HG03025 (cell line): ENCODE measurements at regions not wholly inside any gene's neighbourhood (a gene's known extent, or its start where the extent isn't known, plus 50 kb on each side); places are given as distances from the start of the nearest gene placed in this dataset.
"Not testable (repeated sequence)": the region's sequence is repeated elsewhere in the genome, so short reads cannot be mapped to it uniquely, and the experiment has no call there.

Experiments
- ATAC-seq: cut with Tn5 transposase; IDR thresholded peaks from one replicate; pipeline ENCODE4 v1.9.1; 2021; ENCODE audit warnings: mild to moderate bottlenecking, moderate library complexity; ENCODE audit not compliant: unreplicated experiment, low FRiP score

DNA sequence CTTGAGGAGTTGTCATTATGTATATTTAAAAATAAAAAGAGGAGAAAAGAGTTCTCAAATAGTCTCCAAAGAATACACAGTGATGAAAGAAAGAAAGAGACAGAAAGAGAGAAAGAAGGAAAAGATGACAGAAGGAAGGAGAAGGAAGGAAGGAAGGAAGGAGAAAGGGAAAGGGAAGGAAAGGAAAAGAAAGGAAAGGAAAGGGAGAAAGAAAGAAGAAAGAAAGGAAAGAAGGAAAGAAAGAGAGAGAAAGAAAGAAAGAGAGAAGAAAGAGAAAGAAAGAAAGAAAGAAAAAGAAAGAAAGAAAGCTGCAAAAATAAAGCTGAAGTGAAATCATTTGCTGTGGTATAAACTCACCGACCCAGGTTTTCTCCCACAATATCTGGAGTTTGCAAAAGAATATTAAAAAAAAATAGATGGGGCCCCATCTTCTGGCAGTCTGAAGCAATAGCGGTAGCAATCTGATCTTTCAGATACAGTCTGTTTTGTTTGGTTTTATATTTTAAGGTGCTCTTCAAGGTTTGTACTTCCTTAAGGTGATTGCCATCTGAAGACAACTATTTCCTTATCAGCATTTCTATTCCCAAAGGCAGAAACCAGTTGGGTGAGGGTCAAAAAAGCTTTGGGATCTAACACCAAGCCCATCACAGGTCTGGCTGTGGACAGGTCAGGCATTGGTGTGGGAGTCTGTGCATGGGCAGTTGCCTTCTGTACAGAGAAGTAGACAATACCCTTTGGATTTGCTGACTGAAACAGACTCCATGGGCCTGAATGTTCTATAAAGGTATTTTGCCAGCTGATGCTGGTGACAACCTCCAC lies 160.4 kb downstream of the CPEB2 start:
- ATAC-seq, result no peak

DNA sequence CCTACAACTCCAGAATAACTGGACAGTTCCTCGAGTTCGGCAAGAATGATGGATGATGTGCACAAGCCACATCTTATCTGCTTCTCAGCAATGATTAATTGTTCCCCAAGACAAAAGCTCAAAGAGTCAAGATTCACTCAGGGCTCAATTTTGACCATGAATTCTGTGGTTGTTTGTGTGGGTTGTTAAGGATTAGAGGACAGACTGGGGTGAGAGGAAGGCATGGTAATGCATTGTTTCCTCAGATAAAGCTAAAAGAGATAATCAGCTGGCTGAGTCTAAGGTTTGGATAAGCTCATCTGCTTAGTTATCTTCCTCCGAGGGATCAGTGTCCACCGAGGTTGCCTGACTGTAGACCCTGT lies 161.0 kb downstream of the CPEB2 start:
- no peak for ATAC-seq

- ATAC-seq, result no peak
Measured at GRCh38 chr4:15164571-15164970, 162.3 kb downstream of the CPEB2 start.

GRCh38 chr4:15167743-15168142 lies 165.5 kb downstream of the CPEB2 start:
- no peak for ATAC-seq

GRCh38 chr4:15168759-15169158 lies 166.5 kb downstream of the CPEB2 start:
- ATAC-seq, result no peak

DNA sequence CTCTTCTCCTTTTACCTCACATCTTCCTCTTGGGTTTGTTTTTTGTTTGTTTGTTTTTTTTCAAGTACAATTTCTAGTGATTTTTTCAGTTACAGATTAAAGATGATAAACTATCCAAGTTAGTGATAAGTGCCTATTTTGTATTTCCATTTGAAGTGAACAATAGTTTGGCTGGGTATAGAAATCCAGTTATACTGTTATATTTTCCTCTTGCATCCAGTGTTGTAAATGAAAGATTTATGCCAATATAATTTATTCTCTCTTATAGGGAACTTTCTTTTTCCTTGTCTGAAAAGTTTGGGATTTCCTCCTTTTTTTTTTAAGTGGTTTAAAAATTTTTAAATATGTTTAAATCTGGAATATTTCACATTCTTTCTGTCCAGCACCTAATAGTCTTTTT lies 169.4 kb downstream of the CPEB2 start:
- ATAC-seq, result no peak

GRCh38 chr4:15173251-15173650 lies 171.0 kb downstream of the CPEB2 start:
- no peak for ATAC-seq

- not testable (repeated sequence) for ATAC-seq
Measured at GRCh38 chr4:15174168-15174567, 171.9 kb downstream of the CPEB2 start.

DNA sequence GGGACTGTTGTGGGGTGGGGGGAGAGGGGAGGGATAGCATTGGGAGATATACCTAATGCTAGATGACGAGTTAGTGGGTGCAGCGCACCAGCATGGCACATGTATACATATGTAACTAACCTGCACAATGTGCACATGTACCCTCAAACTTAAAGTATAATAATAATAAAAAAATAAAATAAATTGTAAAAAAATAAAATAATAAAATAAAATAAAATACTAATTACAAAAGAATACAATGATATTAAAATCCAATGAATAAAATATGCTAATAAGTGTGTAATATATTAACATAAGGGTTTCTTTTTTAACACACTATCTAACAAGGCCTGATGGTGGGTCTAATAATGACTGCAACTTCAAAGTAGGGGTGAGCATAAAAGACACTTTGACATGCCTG lies 177.6 kb downstream of the CPEB2 start:
- not testable (repeated sequence) for ATAC-seq

DNA sequence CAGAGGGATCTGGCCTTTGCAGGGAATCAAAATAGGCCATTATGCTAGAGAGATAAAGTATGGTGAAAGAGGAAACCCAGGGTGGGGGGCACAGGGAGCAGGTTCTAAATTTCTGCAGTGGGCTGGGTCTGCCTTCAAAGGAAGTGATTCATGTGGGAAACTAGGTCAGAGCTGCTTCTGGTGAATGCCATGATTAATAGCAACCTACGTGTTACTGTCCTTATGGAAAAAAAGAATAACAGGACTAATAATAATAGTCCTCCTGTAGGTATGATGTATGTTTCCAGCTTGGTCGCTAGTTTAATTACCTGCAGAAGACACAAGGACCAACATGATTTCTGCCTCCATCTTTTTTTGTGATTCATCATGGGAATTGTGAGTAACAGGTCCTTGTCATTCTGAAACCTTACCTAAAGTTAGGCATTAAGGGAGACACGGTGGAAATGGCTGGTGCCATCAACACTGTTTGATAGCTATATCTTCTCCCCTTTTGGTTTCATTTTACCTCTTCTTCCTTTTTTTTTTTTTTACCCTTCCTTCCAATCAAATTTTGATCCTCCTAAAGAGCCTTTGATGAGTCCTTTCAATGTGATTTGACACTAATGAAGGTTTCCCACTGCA lies 180.4 kb downstream of the CPEB2 start:
- ATAC-seq, result no peak

DNA sequence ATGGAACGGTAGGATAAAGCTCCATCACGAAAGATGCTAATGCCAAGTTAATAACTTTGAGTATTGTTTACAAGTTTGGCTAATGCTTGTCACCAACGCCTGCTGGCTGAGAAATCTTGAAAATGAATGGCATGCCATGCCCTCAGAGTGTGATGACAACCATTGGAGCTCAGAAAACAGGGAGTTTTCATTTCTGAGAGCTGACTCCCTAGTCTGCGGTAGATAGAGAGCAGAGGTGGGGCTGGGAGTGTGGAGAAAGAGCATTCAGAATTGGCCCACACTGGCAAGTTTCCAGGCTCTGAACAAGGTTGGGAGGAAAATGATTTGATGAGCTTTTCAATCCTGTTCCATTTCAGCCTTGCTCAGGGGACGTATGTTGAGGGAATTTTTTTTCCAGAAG lies 183.9 kb downstream of the CPEB2 start:
- no peak for ATAC-seq

DNA sequence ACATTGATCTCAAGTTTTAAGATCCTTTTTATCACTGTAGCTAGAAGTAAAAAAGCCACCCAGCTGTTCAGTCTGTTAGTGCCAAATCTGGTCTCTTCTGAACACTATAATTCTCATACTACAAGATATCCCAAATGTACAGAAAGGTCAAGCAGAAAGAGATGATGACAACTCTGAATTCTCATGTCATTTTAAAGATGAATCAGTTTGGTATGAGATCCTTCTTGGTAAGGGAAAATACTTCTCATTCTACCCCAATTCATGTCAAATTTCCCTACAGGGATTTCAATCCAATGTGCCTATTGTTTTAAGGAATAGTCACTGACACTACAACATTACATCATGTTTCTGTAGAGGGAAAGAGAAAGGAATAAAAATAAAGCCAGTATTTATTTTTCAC lies 184.5 kb downstream of the CPEB2 start:
- no peak for ATAC-seq

DNA sequence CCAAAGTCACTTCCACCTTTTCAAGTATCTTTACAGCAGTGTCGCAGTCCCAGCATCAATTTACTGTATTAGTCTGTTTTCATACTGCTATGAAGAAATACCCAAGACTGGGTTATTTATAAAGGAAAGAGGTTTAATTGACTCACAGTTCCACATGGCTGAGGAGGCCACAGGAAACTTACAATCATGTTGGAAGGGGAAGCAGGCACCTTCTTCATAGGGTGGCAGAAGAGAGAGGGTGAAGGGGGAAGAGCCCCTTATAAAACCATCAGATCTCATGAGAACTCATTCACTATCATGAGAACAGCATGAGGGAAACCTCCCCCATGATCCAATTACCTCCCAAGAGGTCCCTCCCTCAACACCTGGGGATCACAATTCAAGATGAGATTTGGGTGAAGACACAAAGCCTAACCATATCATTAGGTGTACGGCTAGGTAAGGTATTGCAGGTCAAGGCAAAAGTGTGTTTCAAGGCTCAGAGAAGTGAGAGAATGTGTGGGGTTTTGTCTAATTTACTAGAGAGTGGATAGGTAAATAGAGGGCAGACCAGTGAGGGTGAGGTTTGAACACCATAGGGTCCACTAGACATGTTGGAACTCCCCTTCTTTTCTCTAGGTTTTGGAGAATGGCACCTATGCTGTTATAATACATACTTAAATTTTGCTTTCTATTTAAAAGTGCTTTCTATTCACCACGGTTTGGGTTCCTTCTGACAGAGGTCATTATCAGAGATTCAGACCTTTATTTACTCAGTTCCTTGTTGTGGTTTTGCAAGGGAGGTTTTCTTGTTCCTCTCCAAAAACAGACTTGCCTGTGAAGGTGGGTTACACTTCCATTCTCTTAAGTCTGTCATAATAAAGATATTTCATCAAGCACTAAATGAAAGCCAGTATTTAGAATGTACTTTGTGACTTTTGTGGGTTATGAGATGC lies 186.6 kb downstream of the CPEB2 start:
- no peak for ATAC-seq

- ATAC-seq, result no peak
Measured at GRCh38 chr4:15194520-15194919, 192.2 kb downstream of the CPEB2 start.

DNA sequence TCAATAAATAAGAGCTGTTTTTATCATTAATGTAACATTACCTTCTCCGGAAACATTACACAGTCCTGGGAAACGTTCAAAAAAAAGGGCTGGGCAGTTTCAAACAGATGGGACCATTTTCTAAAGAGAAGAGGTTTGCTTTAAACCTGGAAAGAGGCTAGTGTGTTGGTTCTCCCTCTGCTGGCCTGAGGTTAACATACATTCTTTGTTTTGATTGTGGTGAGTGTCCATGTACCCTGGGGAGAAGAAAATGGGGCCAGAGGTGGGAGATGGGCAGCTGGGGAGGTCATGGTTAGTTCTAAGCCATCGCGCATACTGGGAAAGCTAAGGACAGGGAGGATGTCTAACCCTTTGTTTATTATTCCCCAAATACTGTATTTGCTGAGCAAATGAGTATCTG lies 194.7 kb downstream of the CPEB2 start:
- no peak for ATAC-seq

GRCh38 chr4:15198070-15198727 lies 195.9 kb downstream of the CPEB2 start:
- no peak for ATAC-seq

GRCh38 chr4:15201782-15202181 lies 199.5 kb downstream of the CPEB2 start:
- no peak for ATAC-seq

- ATAC-seq, result no peak
Measured at GRCh38 chr4:15202481-15202880, 200.2 kb downstream of the CPEB2 start.

DNA sequence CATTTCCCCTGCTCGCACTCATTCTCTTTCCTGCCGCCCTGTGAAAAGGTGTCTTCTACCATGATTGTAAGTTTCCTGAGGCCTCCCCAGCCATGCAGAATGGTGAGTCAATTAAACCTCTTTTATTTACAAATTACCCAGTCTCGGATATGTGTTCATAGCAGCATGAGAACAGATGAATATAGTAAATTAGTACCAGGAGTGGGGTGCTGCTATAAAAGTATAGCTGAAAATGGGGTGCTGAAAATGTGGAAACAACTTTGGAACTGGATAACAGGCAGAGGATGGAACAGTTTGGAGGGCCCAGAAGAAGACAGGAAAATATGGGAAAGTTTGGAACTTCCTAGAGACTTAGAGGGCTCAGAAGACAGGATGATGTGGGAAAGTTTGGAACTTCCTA lies 204.2 kb downstream of the CPEB2 start:
- not testable (repeated sequence) for ATAC-seq

DNA sequence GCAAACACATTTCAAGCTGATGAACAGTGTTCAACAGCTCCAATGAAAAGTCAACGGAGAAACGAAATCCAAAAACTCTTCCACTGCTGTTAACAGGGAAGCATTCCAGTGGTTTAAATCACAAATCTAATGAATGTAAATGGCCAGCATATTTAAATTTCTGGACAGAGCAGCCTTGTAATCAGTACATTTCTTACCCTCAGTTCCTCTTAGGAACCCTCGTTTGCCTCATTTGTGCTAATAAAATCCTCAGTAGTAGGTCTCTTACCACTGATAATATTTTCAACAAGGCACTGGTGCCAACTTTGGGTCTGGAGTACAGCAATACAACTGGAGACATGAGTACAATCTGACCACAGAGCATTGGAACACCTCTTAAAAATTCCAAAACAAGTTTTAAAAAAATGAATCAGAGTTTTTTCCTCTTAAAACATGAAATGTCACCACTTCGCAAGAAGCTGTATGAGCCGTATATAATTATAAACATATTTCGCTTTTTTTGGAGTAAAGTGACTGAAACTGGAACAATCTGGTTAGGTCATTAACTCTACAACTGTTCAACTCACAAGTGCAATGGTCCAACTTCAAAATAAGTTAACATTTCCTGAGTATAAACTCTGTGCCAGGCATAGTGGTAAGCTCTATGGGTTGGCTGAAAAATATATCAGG lies 211.2 kb downstream of the CPEB2 start:
- no peak for ATAC-seq
